Activated naive CD8-positive, alpha-beta T cell (primary cell): ENCODE measurements at regions not wholly inside any gene's neighbourhood (a gene's known extent, or its start where the extent isn't known, plus 50 kb on each side); places are given as distances from the start of the nearest gene placed in this dataset.
"Not testable (repeated sequence)": the region's sequence is repeated elsewhere in the genome, so short reads cannot be mapped to it uniquely, and the experiment has no call there.

Source experiments
- H3K27ac Mint-ChIP-seq: one replicate; pipeline ENCODE4 v1.8.0; 2021; ENCODE audit warnings: mixed read lengths
- H3K27me3 Mint-ChIP-seq: one replicate; pipeline ENCODE4 v1.8.0; 2021; ENCODE audit warnings: mixed read lengths
- H3K36me3 Mint-ChIP-seq: one replicate; pipeline ENCODE4 v1.8.0; 2021; ENCODE audit warnings: mixed read lengths
- H3K4me1 Mint-ChIP-seq: one replicate; pipeline ENCODE4 v1.8.0; 2021; ENCODE audit warnings: low read depth, mixed read lengths
- H3K4me3 Mint-ChIP-seq: one replicate; pipeline ENCODE4 v1.8.0; 2021; ENCODE audit warnings: mild to moderate bottlenecking, mixed read lengths
- H3K9me3 Mint-ChIP-seq: one replicate; pipeline ENCODE4 v1.8.0; 2021; ENCODE audit warnings: low read depth, mixed read lengths

GRCh38 chr15:95674031-95674430, 656.5 kb upstream of the NR2F2 start:
- Mint-ChIP-seq H3K4me3 (no peak overlapping the region), H3K4me1 (no peaks in the 10 kb centered on the region), H3K9me3 (no peaks in the 10 kb centered on the region), H3K27ac (no peak overlapping the region), H3K36me3 (no peaks in the 10 kb centered on the region), H3K27me3 (peaks cover 13% of the 10 kb centered on the region)

DNA sequence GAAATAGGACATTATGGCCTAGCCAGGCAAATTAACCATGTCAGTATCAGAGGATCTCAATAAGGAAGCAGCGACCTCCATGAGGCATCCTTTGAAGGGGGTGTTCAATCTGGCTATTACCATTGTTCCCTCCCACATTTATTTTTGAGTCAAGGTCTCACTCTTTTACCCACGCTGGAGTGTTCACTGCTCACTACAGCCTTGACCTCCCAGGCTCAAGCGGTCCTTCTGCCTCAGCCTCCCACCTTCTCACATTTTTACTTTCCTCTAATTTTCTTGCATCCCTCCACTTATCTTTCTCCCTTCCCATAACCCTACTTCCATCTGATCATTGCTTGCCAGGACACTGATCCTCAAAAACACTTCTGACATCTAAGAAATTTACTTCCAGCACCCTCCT, 654.0 kb upstream of the NR2F2 start:
- Mint-ChIP-seq H3K27me3 (peaks cover 14% of the 10 kb centered on the region), H3K9me3 (no peaks in the 10 kb centered on the region), H3K36me3 (no peaks in the 10 kb centered on the region), H3K4me3 (no peak overlapping the region), H3K27ac (no peak overlapping the region), H3K4me1 (no peaks in the 10 kb centered on the region)

DNA sequence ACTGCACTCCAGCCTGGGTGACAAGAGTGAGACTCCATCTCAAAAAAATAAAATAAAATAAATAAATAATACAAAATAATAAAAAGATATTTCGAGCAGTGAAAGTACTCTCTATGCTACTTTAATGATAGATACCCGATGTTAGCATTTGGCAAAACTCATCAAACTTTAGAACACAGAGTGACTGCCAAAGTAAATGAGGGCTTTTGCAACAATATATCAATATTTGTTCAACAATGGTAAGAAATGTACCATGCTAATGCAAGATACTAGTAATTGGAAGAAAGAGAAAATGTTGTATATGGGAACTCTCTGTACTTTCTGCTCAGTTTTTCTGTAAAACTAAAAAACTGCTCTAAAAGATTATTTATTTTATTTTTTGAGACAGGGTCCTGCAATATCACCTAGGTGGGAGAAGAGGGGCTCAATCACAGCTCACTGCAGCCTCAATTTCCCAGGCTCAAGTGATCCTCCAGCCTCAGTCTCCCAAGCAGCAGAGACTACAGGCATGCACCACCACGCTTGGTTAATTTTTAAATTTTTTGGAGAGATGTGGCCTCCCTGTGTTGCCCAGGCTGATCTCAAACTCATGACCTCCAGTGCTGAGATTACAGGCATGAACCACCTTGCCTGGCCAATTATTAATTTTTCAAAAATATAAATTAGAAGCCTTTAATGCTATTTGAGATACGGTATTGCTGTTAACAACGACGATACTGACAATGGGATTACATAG, 650.5 kb upstream of the NR2F2 start:
- H3K4me3 Mint-ChIP-seq: no peak overlapping the region
- no peaks in the 10 kb centered on the region for H3K4me1 Mint-ChIP-seq
- H3K27me3 Mint-ChIP-seq: peaks cover 18% of the 10 kb centered on the region
- H3K36me3 Mint-ChIP-seq: no peaks in the 10 kb centered on the region
- H3K9me3 Mint-ChIP-seq: no peaks in the 10 kb centered on the region
- no peak overlapping the region for H3K27ac Mint-ChIP-seq

DNA sequence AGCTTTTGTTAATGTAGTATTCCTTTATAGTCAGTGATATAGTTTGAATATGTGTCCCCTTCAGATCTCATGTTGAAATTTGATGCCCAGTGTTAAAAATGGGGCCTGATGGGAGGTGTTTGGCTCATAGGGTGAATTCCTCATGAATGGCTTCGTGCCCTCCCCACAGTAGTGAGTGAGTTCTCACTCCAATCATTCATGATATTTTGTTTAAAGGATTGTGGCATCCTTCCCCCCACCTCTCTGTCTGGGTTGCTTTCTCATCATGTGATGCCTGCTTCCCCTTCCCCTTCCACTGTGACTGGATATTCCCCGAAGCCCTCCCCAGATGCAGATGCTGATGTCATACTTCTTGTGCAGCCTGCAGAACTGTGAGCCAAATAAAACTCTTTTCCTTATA, 649.8 kb upstream of the NR2F2 start:
- Mint-ChIP-seq H3K4me3 (no peak overlapping the region), H3K9me3 (no peaks in the 10 kb centered on the region), H3K27ac (no peak overlapping the region), H3K27me3 (peaks cover 12% of the 10 kb centered on the region), H3K36me3 (no peaks in the 10 kb centered on the region), H3K4me1 (no peaks in the 10 kb centered on the region)

DNA sequence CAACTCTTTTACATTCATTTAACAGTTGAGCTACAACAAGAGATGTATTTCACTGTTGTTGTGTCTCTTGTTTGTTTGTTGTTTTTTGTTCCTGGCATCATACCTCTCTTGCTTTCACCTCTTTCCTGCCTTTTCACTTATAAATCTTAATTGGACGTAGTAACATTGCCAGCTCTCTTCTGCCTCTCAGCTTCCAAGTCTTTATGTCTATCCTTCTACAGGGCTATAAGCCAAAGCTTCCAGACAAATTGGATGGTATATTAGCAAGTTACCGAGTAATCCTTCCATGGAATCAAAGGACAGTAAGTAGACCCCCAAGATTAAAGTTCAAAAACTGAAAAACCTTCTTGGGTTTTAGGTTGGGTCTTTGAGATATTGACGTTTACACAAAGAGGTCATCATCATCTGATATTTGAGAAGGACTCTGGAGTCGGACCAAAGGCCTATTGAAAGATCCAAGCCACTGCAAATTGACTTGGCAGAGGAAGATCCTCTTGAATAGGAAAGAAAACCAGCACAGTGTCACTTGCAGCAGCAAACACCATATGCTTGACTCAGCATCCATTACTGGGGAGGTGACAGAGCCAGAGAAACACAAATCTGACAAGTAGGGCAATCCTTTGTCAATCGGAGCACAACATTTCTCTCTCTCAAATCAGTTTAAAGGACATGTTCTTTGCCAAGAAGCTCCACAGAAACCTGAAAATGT, 648.5 kb upstream of the NR2F2 start:
- Mint-ChIP-seq H3K4me3 (no peak overlapping the region), H3K9me3 (no peaks in the 10 kb centered on the region), H3K4me1 (no peaks in the 10 kb centered on the region), H3K36me3 (no peaks in the 10 kb centered on the region), H3K27ac (no peak overlapping the region), H3K27me3 (peaks cover 9% of the 10 kb centered on the region)

- H3K9me3 Mint-ChIP-seq: no peaks in the 10 kb centered on the region
- H3K27me3 Mint-ChIP-seq: peaks cover 8% of the 10 kb centered on the region
- H3K27ac Mint-ChIP-seq: no peak overlapping the region
- no peaks in the 10 kb centered on the region for H3K4me1 Mint-ChIP-seq
- no peaks in the 10 kb centered on the region for H3K36me3 Mint-ChIP-seq
- H3K4me3 Mint-ChIP-seq: no peak overlapping the region
These were observed 646.4 kb upstream of the NR2F2 start for GRCh38 chr15:95684126-95684525.

DNA sequence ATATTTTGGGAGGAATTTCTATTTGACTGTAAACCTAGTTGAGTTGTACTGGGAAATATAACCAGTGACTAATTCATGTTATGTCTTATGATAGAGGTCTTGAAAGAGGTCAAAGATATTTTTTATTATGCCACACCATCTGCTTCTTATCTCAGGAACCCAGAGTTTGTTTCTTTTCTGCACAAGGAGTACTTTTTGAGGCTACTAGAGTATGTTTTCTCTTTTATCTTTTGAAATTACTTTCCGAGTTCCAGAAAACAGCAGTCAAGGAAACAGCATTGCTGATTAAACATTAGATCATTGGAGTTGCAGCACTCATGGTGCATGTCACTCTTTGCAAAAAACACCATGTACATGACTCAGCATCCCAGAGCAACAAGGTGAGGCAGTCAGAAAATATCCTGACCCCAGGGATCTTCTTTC, 645.8 kb upstream of the NR2F2 start:
- no peaks in the 10 kb centered on the region for H3K36me3 Mint-ChIP-seq

GRCh38 chr15:95687061-95687460, 643.4 kb upstream of the NR2F2 start:
- Mint-ChIP-seq H3K27ac (no peak overlapping the region), H3K36me3 (no peaks in the 10 kb centered on the region), H3K4me3 (no peak overlapping the region), H3K4me1 (no peaks in the 10 kb centered on the region), H3K9me3 (no peaks in the 10 kb centered on the region), H3K27me3 (peaks cover 5% of the 10 kb centered on the region)

More for the DNA sequence above, 645.8 kb upstream of the NR2F2 start:
- Mint-ChIP-seq H3K9me3 (no peaks in the 10 kb centered on the region), H3K4me1 (no peaks in the 10 kb centered on the region), H3K27me3 (peaks cover 7% of the 10 kb centered on the region), H3K4me3 (no peak overlapping the region), H3K27ac (no peak overlapping the region)

- Mint-ChIP-seq H3K4me3 (no peak overlapping the region), H3K4me1 (no peaks in the 10 kb centered on the region), H3K27ac (no peak overlapping the region), H3K9me3 (no peaks in the 10 kb centered on the region), H3K27me3 (peaks cover 5% of the 10 kb centered on the region), H3K36me3 (no peaks in the 10 kb centered on the region)
These were observed 642.8 kb upstream of the NR2F2 start for GRCh38 chr15:95687686-95688085.

DNA sequence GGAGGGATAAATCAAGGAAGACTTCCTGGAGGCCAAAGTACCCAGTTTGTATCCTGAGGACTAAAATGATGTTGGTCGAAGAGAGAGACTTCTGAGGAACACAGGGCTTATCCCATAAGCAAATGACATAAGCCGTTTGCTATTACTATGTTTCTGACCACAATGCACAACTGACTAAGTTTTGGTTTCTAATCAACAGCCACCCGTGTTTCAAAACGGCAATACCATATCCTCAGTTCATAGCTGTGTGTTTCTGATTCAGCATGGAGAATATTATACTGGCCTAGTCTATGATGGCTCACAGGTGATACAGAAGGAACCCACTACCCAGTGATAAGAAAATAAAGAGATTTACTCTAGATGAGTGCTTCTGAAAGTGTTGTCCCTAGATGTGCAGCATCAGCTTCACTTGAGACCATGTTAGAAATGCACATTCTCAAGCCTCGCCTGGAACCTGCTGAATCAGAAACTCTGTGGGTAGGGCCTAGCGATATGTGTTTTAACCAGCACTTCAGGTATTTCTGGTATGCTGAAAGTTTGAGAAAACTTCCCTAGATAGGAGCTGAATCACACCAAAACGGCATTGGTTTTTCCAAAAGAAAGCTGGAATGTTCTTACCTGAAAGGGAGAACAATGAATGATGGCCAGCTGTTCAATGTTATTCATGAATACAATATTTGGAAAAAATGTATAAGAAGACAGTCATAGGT, 639.7 kb upstream of the NR2F2 start:
- Mint-ChIP-seq H3K9me3 (peaks cover 16% of the 10 kb centered on the region), H3K36me3 (peaks cover 5% of the 10 kb centered on the region), H3K27ac (no peak overlapping the region), H3K27me3 (peaks cover 3% of the 10 kb centered on the region), H3K4me3 (no peak overlapping the region), H3K4me1 (no peaks in the 10 kb centered on the region)

DNA sequence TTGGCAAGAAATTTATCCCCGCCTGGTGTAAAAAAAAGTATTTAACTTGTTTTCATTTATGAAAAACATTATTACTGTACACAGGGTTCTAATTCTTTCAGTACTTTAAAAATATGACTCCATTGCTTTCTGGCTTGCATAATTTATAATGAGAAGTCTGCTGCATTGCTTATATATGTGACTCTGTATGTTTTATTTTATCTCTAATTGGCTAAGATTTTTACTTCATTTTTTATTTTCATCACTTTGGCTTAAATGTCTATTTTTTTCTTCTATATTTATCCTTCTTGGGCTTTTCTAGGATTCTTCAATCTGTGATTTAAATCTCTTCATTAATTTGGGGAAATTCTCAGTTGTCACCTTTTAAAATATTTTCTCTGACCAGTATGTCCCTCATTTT, 636.6 kb upstream of the NR2F2 start:
- Mint-ChIP-seq H3K4me3 (no peak overlapping the region), H3K36me3 (peaks cover 6% of the 10 kb centered on the region), H3K27me3 (peaks cover 7% of the 10 kb centered on the region), H3K9me3 (peaks cover 17% of the 10 kb centered on the region), H3K27ac (no peak overlapping the region), H3K4me1 (no peaks in the 10 kb centered on the region)

GRCh38 chr15:95698230-95698629, 632.3 kb upstream of the NR2F2 start:
- H3K27ac Mint-ChIP-seq: no peak overlapping the region
- H3K4me1 Mint-ChIP-seq: no peaks in the 10 kb centered on the region
- no peak overlapping the region for H3K4me3 Mint-ChIP-seq
- H3K9me3 Mint-ChIP-seq: peaks cover 37% of the 10 kb centered on the region
- peaks cover 7% of the 10 kb centered on the region for H3K36me3 Mint-ChIP-seq
- peaks cover 9% of the 10 kb centered on the region for H3K27me3 Mint-ChIP-seq

DNA sequence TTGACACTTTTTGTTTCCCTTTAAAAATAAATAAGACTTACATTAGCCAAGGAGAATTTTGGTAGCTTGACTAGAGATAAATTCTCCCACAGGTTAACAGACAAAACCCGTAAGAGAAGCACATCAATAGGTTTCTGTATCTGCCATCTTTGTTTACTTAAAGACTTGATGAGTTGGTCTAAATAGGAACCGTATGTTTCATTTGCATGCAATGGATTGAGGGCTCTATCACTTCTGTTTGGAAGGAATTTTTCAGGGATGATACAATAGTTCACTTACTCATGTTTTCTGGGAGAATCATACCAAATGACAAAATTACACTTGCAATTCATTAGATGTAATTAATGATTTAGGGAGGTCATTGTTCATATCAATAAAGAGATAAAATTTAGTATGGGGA, 631.5 kb upstream of the NR2F2 start:
- Mint-ChIP-seq H3K9me3 (peaks cover 34% of the 10 kb centered on the region), H3K36me3 (peaks cover 7% of the 10 kb centered on the region), H3K4me1 (no peaks in the 10 kb centered on the region), H3K27me3 (peaks cover 9% of the 10 kb centered on the region), H3K27ac (no peak overlapping the region), H3K4me3 (no peak overlapping the region)

- Mint-ChIP-seq H3K4me1 (no peaks in the 10 kb centered on the region), H3K36me3 (peaks cover 5% of the 10 kb centered on the region), H3K27me3 (peaks cover 9% of the 10 kb centered on the region), H3K27ac (no peak overlapping the region), H3K9me3 (peaks cover 28% of the 10 kb centered on the region), H3K4me3 (no peak overlapping the region)
These were observed 630.9 kb upstream of the NR2F2 start for GRCh38 chr15:95699578-95699977.

GRCh38 chr15:95700692-95701091, 629.8 kb upstream of the NR2F2 start:
- H3K4me1 Mint-ChIP-seq, H3K27me3 Mint-ChIP-seq, H3K36me3 Mint-ChIP-seq, H3K4me3 Mint-ChIP-seq, H3K27ac Mint-ChIP-seq: not testable (repeated sequence)
- H3K9me3 Mint-ChIP-seq: peaks cover 21% of the 10 kb centered on the region
